Nephron progenitor cell (in vitro differentiated cells): ENCODE measurements at regions not wholly inside any gene's neighbourhood (a gene's known extent, or its start where the extent isn't known, plus 50 kb on each side); places are given as distances from the start of the nearest gene placed in this dataset.

ENCODE experiments used
- DNase-seq: peaks from one replicate; pipeline ENCODE4 v3.0.0; 2021
- H3K27ac Mint-ChIP-seq: 2 replicates; pipeline ENCODE4 v1.8.0; 2021; ENCODE audit warnings: mild to moderate bottlenecking, moderate library complexity, mixed read lengths
- H3K27me3 Mint-ChIP-seq: 2 replicates; pipeline ENCODE4 v1.8.0; 2021; ENCODE audit warnings: mild to moderate bottlenecking, low read depth, mixed read lengths; ENCODE audit not compliant: poor library complexity
- H3K36me3 Mint-ChIP-seq: 2 replicates; pipeline ENCODE4 v1.8.0; 2021; ENCODE audit warnings: low read depth, mixed read lengths
- H3K4me1 Mint-ChIP-seq: 2 replicates; pipeline ENCODE4 v1.8.0; 2021; ENCODE audit warnings: mixed read lengths
- H3K4me3 Mint-ChIP-seq: 2 replicates; pipeline ENCODE4 v1.8.0; 2021; ENCODE audit warnings: mild to moderate bottlenecking, moderate library complexity, mixed read lengths
- H3K9me3 Mint-ChIP-seq: 2 replicates; pipeline ENCODE4 v1.8.0; 2021; ENCODE audit warnings: mild to moderate bottlenecking, moderate library complexity, mixed read lengths
- TF ChIP-seq, protein P1 (sequence below): fragments of 200-600 bp; sonication (generic); IDR thresholded peaks from 2 replicates; pipeline ENCODE4 v1.5.0; 2021; ENCODE audit warnings: antibody characterized with exemption

DNA sequence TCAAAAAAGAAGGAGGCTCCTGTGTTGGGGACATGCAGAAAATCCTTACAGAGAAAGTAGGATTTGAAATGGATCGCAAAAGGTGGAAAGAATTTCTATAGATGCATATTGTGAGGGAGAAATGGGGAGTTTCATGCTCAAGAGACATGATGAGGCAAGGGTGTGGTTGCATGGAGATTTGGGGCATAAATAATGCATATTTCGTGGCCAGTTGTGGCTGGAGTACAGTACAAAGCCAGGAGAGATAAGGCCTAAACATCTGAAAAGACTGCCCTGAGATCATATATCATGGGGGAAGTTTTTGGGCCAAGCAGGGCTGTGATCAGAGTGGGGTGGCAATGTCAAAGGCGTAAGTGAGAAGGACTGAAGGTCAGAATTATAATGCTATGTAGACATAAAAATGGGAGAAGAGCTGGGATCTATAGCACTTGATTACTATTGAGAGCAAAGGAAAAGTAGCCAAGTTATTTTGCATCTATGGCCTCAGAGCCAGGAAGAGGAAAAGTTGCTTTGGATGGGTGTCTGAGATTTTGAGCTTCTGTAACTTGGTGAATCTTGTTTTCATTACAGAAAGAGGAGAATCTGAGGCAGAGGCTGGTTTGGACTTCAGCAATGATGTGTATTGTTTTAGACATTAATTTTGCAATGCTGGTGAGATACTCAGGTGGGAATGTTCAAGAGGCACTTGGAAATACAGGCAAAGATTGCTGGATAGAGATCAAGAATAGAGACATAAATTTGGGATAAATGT lies 166.6 kb downstream of the INHBA start:
- Mint-ChIP-seq H3K36me3 (no peaks in the 10 kb centered on the region), H3K27me3 (peaks cover 6% of the 10 kb centered on the region), H3K4me3 (no peak overlapping the region), H3K4me1 (peaks cover 21% of the 10 kb centered on the region), H3K27ac (no peak overlapping the region), H3K9me3 (peaks cover 9% of the 10 kb centered on the region)
- TF ChIP-seq, protein P1, sequence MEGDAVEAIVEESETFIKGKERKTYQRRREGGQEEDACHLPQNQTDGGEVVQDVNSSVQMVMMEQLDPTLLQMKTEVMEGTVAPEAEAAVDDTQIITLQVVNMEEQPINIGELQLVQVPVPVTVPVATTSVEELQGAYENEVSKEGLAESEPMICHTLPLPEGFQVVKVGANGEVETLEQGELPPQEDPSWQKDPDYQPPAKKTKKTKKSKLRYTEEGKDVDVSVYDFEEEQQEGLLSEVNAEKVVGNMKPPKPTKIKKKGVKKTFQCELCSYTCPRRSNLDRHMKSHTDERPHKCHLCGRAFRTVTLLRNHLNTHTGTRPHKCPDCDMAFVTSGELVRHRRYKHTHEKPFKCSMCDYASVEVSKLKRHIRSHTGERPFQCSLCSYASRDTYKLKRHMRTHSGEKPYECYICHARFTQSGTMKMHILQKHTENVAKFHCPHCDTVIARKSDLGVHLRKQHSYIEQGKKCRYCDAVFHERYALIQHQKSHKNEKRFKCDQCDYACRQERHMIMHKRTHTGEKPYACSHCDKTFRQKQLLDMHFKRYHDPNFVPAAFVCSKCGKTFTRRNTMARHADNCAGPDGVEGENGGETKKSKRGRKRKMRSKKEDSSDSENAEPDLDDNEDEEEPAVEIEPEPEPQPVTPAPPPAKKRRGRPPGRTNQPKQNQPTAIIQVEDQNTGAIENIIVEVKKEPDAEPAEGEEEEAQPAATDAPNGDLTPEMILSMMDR: no peak
- DNase-seq: no peak

DNA sequence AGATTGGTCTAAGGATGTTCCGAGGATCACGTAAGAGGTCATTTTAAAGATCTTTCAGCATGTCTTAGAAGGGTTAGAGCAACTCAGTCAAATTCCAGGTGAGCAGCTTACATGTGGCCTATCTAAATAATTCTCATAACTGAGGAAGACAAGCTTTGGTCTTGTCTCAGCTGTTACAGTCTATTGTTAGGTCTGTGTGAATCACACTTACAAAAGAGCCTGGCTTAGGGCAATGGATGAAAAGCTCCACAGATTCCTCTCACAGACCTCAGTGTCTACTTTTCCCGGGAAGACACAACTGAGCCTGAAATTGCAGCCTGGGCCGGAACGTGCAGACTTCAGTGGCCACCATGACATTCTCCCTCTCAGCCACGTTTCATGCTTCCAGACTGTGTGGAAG lies 173.1 kb downstream of the INHBA start:
- H3K27me3 Mint-ChIP-seq: peaks cover 6% of the 10 kb centered on the region
- TF ChIP-seq, protein P1: no peak
- H3K9me3 Mint-ChIP-seq: peaks cover 9% of the 10 kb centered on the region
- H3K4me1 Mint-ChIP-seq: no peaks in the 10 kb centered on the region
- no peak overlapping the region for H3K4me3 Mint-ChIP-seq
- DNase-seq: no peak
- H3K27ac Mint-ChIP-seq: no peak overlapping the region
- H3K36me3 Mint-ChIP-seq: no peaks in the 10 kb centered on the region

DNA sequence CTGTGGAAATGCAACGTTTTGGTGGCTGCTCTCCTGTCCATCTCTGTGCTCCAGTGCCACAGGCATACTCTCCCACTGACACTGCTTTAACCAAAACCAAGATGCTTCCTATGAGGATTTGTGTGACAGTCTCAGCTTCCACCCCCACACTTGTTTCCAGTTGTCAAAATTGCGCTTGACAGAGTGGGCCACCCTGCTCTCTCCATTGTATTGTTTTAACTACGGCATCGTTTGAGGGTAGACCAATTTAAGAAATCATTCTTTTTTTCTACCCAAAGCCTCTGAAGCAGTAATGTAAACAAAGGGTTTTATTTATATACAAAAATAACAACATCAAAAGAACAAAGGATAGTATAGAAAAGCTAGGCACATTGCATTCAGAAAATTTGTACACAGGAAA lies 178.0 kb downstream of the INHBA start:
- H3K36me3 Mint-ChIP-seq: peaks cover 6% of the 10 kb centered on the region
- H3K9me3 Mint-ChIP-seq: peaks cover 26% of the 10 kb centered on the region
- peaks cover 6% of the 10 kb centered on the region for H3K27me3 Mint-ChIP-seq
- no peak overlapping the region for H3K27ac Mint-ChIP-seq
- no peaks in the 10 kb centered on the region for H3K4me1 Mint-ChIP-seq
- TF ChIP-seq, protein P1: no peak
- H3K4me3 Mint-ChIP-seq: no peak overlapping the region
- DNase-seq: no peak

DNA sequence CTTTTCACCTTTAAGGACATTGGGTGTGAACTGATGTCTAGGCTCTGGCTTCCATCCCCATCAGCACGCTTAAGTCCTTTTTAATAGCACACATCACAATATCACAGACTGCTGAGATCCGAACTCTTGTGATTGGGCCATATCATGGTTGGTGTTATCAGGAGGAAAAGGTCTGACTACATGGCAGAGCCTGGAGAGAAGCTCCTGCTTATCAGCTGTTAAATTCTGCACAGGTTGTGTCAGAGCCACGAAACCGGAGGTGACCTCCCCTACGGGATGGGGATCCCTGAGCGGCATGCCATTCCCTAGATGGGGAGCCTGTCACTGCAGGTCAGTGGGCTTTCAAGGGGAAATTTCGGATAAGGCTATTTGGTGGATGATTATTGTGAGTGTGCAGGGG lies 182.4 kb downstream of the INHBA start:
- peaks cover 42% of the 10 kb centered on the region for H3K9me3 Mint-ChIP-seq
- H3K4me1 Mint-ChIP-seq: no peaks in the 10 kb centered on the region
- TF ChIP-seq, protein P1: no peak
- peaks cover 6% of the 10 kb centered on the region for H3K27me3 Mint-ChIP-seq
- H3K27ac Mint-ChIP-seq: no peak overlapping the region
- no peak for DNase-seq
- H3K4me3 Mint-ChIP-seq: no peak overlapping the region
- peaks cover 6% of the 10 kb centered on the region for H3K36me3 Mint-ChIP-seq

DNA sequence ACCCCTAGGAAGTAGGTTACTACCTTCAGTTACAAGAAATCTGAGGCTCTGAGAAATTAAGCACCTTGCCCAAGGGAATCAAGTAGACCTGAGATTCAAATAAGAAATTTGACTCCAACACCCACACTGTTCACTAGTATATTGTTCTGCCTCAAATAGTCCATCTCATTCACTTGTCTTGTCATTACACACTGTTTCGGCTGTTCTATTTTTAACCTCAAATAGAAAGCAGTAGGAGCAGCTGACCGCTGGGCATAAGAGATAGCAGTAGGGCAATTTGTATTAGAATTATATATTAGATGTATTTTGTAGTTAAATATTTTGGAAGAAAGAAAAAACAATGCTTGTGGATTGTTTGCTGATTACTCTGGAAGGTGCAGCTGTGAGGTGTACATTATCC lies 185.1 kb downstream of the INHBA start:
- peaks cover 28% of the 10 kb centered on the region for H3K9me3 Mint-ChIP-seq
- TF ChIP-seq, protein P1: no peak
- no peak overlapping the region for H3K4me3 Mint-ChIP-seq
- DNase-seq: no peak
- no peaks in the 10 kb centered on the region for H3K36me3 Mint-ChIP-seq
- no peaks in the 10 kb centered on the region for H3K4me1 Mint-ChIP-seq
- H3K27ac Mint-ChIP-seq: no peak overlapping the region
- no peaks in the 10 kb centered on the region for H3K27me3 Mint-ChIP-seq

DNA sequence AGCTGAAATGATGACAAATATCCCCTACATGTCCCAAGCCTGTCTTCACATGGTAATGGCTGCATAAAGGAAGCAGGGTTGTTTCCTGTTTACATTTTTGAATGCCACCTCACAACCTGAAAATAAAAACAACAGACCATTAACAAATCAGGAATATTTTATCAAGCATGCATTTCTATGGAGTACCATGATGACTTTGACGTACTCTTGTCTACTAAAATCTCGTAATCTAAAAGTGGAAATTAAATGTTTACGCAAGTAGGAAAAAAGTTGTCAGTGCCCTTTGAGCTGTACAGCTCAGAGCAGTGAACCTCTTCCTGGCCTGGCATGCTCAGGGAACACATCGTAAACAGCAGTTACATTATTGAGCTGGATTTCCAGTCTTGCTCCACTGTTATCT lies 194.1 kb downstream of the INHBA start:
- Mint-ChIP-seq H3K4me1 (peaks cover 23% of the 10 kb centered on the region), H3K27ac (no peak overlapping the region)

More for the DNA sequence above, 194.1 kb downstream of the INHBA start:
- H3K36me3 Mint-ChIP-seq: no peaks in the 10 kb centered on the region
- H3K4me3 Mint-ChIP-seq: no peak overlapping the region
- TF ChIP-seq, protein P1: no peak
- DNase-seq: no peak
- no peaks in the 10 kb centered on the region for H3K9me3 Mint-ChIP-seq
- peaks cover 13% of the 10 kb centered on the region for H3K27me3 Mint-ChIP-seq
